Stomach (tissue), 4 donors: ENCODE measurements at regions not wholly inside any gene's neighbourhood (a gene's known extent, or its start where the extent isn't known, plus 50 kb on each side); places are given as distances from the start of the nearest gene placed in this dataset.

Experiments
- EP300 ChIP-seq: sonication (generic); formaldehyde crosslinking; IDR thresholded peaks from one replicate; pipeline ENCODE4 v1.6.1; 2017; ENCODE audit warnings: antibody characterized with exemption
- POLR2A ChIP-seq, 4 donors: fragments of 450-650 bp; IDR thresholded peaks; one replicate each; pipeline ENCODE4 v1.6.1; 2016; ENCODE audit warnings: antibody characterized with exemption in 4 of 4, control low read depth in 2 of 4, mild to moderate bottlenecking in 1 of 4, moderate library complexity in 1 of 4
- TF ChIP-seq, protein P1 (sequence below), 7 experiments: fragments of 450-650 bp in 4 of 7; fragments of 200-600 bp in 3 of 7; sonication (generic) in 3 of 7; IDR thresholded peaks; one replicate each; pipeline ENCODE4 v1.5.1; 2016 to 2019; ENCODE audit warnings: antibody characterized with exemption in 7 of 7, control low read depth in 2 of 7, mild to moderate bottlenecking in 1 of 7

DNA sequence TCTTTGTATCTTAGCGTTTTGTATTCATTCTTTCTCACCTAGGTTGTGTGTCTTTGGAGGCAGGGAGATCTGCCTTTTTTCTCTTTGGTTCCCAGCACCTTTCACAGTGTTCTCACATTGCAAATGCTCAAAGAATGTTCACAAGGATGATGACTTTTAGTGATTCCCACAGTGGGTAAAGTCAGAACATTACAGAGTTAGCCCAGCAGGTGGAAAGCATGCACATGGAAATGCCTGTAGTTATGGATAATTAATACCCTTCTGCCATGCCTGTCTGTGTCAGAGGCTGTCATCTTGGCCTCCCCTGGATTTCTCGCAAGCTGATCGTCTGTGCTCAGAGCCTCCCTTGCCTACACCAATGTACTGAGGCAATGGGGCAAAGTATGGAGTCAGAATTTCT, 458.9 kb downstream of the LMO4 start:
- TF ChIP-seq, protein P1, sequence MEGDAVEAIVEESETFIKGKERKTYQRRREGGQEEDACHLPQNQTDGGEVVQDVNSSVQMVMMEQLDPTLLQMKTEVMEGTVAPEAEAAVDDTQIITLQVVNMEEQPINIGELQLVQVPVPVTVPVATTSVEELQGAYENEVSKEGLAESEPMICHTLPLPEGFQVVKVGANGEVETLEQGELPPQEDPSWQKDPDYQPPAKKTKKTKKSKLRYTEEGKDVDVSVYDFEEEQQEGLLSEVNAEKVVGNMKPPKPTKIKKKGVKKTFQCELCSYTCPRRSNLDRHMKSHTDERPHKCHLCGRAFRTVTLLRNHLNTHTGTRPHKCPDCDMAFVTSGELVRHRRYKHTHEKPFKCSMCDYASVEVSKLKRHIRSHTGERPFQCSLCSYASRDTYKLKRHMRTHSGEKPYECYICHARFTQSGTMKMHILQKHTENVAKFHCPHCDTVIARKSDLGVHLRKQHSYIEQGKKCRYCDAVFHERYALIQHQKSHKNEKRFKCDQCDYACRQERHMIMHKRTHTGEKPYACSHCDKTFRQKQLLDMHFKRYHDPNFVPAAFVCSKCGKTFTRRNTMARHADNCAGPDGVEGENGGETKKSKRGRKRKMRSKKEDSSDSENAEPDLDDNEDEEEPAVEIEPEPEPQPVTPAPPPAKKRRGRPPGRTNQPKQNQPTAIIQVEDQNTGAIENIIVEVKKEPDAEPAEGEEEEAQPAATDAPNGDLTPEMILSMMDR (IDR thresholded peaks at IDR 0.05) = peak in 1 of 7 experiments; percentile 16
- TF ChIP-seq POLR2A (IDR thresholded peaks at IDR 0.05) = no peak
- no peak for TF ChIP-seq EP300
